ENCODE measurements at regions not wholly inside any gene's neighbourhood (a gene's known extent, or its start where the extent isn't known, plus 50 kb on each side); places are given as distances from the start of the nearest gene placed in this dataset.

DNA sequence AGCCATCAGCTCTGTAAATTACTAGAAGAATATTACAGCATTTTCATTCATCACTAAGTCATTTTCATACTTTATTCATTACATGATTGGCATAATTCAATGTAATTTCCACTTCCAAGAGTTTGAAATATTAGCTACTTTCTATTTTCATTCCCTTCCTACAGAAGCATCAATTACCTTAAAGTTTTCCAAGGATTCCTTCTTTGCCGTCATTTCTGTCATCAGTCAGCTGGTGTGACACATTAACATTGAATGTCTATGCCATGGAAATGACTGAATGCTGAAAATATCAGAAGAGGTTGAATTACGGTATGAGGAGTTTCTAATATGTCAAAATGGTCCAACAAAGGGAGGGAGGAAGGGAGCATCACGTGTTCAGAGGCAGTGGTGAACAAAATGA is 718.2 kb upstream of the GRM7 start:
- Histone ChIP-seq H3K9me3 (no peaks in the 10 kb centered on the region), H3K27me3 (no peaks in the 10 kb centered on the region), H3K36me3 (no peaks in the 10 kb centered on the region), H3K4me1 (no peaks in the 10 kb centered on the region), H3K4me3 (no peak overlapping the region), H3K27ac (no peak overlapping the region)
- TF ChIP-seq POLR2A (IDR thresholded peaks at IDR 0.05), result no peak
- TF ChIP-seq, protein P1, sequence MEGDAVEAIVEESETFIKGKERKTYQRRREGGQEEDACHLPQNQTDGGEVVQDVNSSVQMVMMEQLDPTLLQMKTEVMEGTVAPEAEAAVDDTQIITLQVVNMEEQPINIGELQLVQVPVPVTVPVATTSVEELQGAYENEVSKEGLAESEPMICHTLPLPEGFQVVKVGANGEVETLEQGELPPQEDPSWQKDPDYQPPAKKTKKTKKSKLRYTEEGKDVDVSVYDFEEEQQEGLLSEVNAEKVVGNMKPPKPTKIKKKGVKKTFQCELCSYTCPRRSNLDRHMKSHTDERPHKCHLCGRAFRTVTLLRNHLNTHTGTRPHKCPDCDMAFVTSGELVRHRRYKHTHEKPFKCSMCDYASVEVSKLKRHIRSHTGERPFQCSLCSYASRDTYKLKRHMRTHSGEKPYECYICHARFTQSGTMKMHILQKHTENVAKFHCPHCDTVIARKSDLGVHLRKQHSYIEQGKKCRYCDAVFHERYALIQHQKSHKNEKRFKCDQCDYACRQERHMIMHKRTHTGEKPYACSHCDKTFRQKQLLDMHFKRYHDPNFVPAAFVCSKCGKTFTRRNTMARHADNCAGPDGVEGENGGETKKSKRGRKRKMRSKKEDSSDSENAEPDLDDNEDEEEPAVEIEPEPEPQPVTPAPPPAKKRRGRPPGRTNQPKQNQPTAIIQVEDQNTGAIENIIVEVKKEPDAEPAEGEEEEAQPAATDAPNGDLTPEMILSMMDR (IDR thresholded peaks at IDR 0.05), result no peak
- no peak for DNase-seq
- intact Hi-C loops (cut with DNase I; ENCODE audit: low total_unique reads), result no loop called here

- Histone ChIP-seq H3K4me3 (no peak overlapping the region), H3K4me1 (no peaks in the 10 kb centered on the region), H3K9me3 (no peaks in the 10 kb centered on the region), H3K27ac (no peak overlapping the region), H3K36me3 (no peaks in the 10 kb centered on the region), H3K27me3 (no peaks in the 10 kb centered on the region)
- no peak for TF ChIP-seq POLR2A (IDR thresholded peaks at IDR 0.05)
- TF ChIP-seq, protein P1 (IDR thresholded peaks at IDR 0.05), result no peak
- intact Hi-C loops (cut with DNase I; ENCODE audit: low total_unique reads), result no loop called here
- no peak for DNase-seq
Observed at GRCh38 chr3:6147883-6148282, 713.0 kb upstream of the GRM7 start.

DNA sequence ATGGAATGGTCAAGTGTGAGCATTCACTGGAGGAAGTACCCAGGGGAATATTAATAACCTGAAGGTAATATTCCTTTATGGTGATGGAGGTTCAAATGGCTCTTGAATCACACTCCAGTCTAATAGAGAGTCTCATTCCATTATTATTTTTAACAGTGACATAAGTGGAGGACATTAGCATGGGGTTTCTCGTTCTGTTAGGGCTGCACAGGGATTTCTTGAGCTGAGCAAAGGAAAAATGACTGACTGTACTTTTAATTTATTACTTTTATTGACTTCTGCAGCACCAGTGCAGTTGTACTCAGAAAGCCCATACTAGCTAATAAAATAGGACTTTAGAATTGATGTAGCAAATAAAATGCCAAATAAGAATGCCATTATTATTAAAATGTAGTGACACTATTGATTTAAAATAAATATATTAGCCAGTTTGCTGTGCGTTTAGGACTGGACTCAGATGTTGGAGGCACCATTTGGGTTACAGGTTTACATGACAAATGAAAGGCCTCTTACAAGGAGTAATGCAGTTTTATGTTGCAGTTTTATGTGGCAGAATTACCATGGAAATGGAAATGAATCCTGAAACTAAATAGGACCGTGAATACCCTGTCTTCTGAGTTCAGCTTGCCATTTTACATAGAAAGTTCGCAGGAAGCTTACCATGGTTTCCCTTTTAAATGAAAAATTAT is 705.1 kb upstream of the GRM7 start:
- Histone ChIP-seq H3K27ac (no peak overlapping the region), H3K4me3 (no peak overlapping the region), H3K27me3 (no peaks in the 10 kb centered on the region), H3K9me3 (no peaks in the 10 kb centered on the region), H3K4me1 (no peaks in the 10 kb centered on the region), H3K36me3 (no peaks in the 10 kb centered on the region)
- DNase-seq, result no peak
- no peak for TF ChIP-seq POLR2A (IDR thresholded peaks at IDR 0.05)
- TF ChIP-seq, protein P1 (IDR thresholded peaks at IDR 0.05), result no peak
- intact Hi-C loops (cut with DNase I; ENCODE audit: low total_unique reads), result no loop called here

GRCh38 chr3:6165951-6166350 is 695.0 kb upstream of the GRM7 start:
- Histone ChIP-seq H3K4me1 (no peaks in the 10 kb centered on the region), H3K27ac (no peak overlapping the region), H3K4me3 (no peak overlapping the region), H3K27me3 (no peaks in the 10 kb centered on the region), H3K36me3 (no peaks in the 10 kb centered on the region), H3K9me3 (no peaks in the 10 kb centered on the region)
- no peak for DNase-seq
- TF ChIP-seq POLR2A (IDR thresholded peaks at IDR 0.05), result no peak
- TF ChIP-seq, protein P1 (IDR thresholded peaks at IDR 0.05), result no peak
- intact Hi-C loops (cut with DNase I; ENCODE audit: low total_unique reads), result no loop called here

DNA sequence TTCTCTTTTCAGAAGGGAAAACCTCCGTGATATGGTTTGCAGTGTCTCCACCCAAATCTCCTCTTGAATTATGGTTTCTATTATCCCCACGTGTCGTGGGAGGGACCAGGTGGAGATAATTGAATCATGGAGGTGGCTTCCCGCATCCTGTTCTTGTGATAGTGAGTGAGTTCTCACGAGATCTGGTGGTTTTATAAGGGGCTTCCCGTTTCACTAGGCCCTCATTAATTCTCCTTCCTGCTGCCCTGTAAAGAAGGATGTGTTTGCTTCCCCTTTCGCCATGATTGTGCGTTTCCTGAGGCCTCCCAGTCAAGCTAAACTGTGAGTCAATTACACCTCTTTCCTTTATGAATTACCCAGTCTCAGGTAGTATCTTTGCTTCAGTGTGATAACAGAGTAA is 692.7 kb upstream of the GRM7 start:
- H3K4me3 ChIP-seq, result no peak overlapping the region
- no peaks in the 10 kb centered on the region for H3K27me3 ChIP-seq
- no peak for DNase-seq
- H3K4me1 ChIP-seq, result no peaks in the 10 kb centered on the region
- H3K27ac ChIP-seq, result no peak overlapping the region
- H3K9me3 ChIP-seq, result no peaks in the 10 kb centered on the region
- H3K36me3 ChIP-seq, result no peaks in the 10 kb centered on the region
- TF ChIP-seq, protein P1 (IDR thresholded peaks at IDR 0.05), result no peak
- TF ChIP-seq POLR2A (IDR thresholded peaks at IDR 0.05), result no peak
- intact Hi-C loops (cut with DNase I; ENCODE audit: low total_unique reads), result no loop called here
